HG03432 (cell line): ENCODE measurements at regions not wholly inside any gene's neighbourhood (a gene's known extent, or its start where the extent isn't known, plus 50 kb on each side); places are given as distances from the start of the nearest gene placed in this dataset.
"Not testable (repeated sequence)": the region's sequence is repeated elsewhere in the genome, so short reads cannot be mapped to it uniquely, and the experiment has no call there.

Experiments
- ATAC-seq: cut with Tn5 transposase; IDR thresholded peaks from one replicate; pipeline ENCODE4 v1.9.1; 2021; ENCODE audit warnings: mild to moderate bottlenecking, moderate library complexity; ENCODE audit not compliant: unreplicated experiment

DNA sequence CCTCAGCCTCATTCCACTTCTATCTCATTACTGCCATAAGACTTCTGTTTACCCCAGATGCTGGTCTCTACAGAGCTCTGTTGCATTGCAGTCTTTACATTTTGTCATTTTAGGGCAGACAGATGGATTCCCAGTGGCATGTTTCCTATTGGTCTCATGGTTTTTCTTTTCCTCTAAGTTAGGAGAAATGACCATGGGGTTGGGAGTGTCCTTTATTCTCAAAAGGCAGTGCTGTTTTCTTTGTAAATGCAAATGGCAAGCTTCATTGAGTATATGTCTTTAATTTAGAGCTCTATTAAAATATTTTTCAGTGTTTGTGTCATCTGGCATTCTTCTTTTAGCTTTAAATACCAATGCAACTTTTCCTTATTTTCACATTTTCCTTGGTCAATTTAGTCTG lies 57.0 kb downstream of the MSTN start:
- ATAC-seq: no peak

- ATAC-seq: no peak
Observed at GRCh38 chr2:189999661-190000060, 62.9 kb downstream of the MSTN start.

DNA sequence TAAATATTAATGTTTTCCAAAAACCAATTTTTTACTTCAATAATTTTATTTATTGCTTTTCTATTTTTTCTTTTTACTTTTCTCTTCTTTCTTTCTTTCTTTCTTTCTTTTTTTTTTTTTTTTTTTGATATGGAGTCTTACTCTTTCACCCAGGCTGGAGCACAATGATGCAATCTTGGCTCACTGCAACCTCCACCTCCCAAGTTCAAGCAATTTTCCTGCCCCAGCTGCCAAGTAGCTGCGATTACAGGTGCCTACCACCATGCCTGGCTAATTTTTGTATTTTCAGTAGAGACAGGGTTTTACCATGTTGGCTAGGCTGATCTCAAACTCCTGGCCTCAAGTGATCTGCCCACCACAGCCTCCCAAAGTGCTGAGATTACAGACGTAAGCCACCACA lies 63.9 kb downstream of the MSTN start:
- ATAC-seq: not testable (repeated sequence)

GRCh38 chr2:189997016-189997415 lies 65.5 kb downstream of the MSTN start:
- ATAC-seq: no peak

- ATAC-seq: no peak
Observed at GRCh38 chr2:189995679-189996078, 66.8 kb downstream of the MSTN start.

- ATAC-seq: no peak
Observed at GRCh38 chr2:189982780-189983394, 79.6 kb downstream of the MSTN start.

DNA sequence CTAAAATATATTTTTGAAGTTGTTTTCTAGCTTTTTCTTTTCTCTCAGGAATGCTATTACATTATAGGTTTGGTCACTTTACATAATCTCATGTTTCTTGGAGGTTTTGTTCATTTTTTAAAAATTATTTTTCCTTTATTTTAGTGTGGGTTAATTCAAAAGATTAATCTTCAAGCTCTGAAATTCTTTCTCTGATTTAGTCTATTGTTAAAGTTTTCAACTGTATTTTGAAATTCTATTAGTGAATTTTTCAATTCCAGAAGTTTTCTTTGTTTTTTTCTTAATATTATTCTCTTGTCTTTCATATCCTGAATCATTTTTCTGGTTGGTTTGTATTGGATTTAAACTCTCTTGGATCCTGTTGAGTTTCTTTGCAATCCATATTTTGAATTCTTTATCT lies 80.4 kb downstream of the MSTN start:
- ATAC-seq: no peak

DNA sequence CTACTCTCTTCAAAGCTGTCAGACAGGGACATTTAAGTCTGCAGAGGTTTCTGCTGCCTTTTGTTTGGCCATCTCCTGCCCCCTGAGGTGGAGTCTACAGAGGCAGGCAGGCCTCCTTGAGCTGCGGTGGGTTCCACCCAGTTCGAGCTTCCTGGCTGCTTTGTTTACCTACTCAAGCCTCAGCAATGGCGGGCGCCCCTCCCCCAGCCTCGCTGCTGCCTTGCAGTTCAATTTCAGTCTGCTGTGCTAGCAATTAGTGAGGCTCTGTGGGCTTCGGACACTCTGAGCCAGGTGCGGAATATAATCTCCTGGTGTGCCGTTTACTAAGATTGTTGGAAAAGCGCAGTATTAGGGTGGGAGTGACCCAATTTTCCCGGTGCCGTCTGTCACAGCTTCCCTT lies 86.0 kb downstream of the MSTN start:
- ATAC-seq: not testable (repeated sequence)

DNA sequence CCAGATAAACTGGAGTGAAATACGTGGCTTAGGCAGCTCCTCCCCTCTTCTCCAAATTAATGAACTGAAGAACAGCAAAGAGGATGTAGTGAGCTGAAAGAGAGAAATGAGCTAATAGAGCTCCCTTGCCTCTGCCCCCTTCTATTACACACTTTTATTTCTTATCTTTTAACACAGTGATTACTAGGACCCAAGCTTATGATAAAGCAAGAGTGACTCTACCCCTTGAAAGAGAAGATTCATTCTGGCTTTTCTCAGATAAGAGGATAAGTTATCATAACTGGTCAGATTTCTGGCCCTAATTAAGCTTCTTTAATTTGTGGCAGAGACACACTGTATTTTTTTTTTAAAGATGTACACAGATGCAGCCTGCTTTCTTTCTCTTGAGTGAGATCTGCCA lies 102.2 kb downstream of the MSTN start:
- no peak for ATAC-seq

GRCh38 chr2:189959450-189959849 lies 103.1 kb downstream of the MSTN start:
- ATAC-seq: no peak

DNA sequence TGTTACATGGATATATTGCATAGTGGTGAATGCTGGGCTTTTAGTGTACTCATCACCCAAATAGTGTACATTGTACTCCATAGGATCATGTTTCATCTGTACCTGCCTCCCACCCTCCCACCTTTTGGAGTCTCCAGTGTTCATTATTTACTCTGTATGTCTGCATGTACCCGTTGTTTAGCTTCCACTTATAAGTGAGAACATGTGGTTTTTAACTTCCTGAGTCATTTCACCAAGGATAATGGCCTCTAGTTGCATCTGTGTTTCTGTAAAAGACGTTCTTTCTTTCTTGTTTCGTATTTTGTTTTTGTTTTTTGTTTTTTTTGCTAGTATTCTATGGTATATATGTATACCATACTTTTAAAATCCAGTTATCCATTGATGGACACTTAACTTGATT lies 107.5 kb downstream of the MSTN start:
- ATAC-seq: peak; percentile 49

DNA sequence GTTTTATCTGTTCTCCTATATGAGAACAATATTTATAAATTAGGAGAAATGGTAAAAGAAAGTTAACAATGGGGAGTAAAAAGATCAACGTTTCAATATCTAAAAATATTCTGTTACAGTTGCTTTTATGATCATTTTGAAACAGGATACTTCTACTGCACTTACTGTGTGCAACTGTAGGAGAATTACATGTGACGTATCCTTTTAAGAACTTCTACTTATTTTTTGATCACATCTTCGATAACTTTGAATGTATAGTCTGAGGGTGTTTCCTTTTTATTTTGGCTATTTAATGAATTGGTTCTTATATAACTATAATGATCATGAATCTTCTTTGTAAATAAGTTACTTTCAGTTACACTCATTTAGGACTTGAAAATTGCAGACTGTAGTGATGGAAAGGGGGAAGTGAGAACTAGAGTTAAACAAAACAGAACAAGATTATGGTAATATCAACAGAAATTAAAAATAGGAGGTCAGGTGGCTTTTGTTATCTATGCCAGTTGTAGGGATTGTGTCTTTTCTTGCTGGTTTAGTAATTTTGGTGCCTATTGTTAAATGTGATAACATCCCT lies 109.9 kb downstream of the MSTN start:
- peak; percentile 91 for ATAC-seq

DNA sequence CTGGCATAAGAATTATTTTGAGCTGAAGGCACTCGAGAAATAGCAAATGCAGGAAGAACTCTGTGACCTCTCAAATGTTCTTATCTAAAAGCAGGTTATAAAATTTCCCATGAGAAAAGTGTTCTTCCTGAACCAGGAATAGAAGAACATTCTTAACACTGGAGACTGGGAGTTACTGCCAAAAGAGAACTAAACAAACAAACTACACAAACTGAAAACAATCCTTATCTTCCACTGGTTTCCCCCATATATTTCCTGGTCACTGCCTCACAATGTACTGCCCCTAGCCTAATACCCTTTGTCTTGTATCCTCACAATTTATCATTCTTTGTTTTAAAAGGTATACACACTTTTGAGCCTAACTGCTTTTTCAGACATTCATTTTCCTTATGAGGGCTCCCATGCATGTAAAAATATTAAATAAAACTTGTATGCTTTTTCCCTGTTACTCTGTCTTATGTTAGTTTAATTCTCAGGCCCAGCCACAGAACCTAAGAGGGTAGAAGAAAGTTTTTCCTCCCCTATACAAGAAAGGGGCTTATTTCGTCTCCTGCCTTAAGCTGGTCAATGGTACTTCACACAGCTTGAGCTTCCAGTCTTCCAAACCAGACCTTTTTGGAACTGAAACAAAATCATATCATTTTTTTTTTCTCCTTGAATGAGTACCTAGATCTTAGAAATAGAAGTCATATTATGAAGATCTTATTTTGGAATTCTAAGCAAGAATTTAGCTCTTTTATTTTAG lies 110.6 kb downstream of the MSTN start:
- peak; percentile 41 for ATAC-seq

- no peak for ATAC-seq
Observed at GRCh38 chr2:189943009-189943408, 119.5 kb downstream of the MSTN start.

DNA sequence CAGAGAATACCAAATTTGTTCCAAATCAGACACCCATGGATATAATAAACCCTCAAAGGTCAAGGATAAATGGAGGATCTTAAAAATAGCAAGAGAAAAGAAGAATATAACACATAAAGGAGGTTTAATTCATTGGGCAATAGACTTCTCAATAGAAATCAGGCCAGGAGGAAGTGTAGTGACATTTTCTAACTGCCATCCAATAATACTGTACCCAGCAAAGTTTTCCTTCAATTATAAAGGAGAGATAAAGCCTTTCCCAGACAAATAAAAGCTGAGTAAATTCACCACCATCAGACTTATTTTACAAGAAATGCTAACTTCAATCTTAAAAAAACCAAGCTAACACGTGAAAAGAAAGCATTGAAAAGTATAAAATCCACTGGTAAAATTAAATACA lies 121.6 kb downstream of the MSTN start:
- ATAC-seq: no peak

- no peak for ATAC-seq
Observed at GRCh38 chr2:189937691-189938090, 124.8 kb downstream of the MSTN start.

DNA sequence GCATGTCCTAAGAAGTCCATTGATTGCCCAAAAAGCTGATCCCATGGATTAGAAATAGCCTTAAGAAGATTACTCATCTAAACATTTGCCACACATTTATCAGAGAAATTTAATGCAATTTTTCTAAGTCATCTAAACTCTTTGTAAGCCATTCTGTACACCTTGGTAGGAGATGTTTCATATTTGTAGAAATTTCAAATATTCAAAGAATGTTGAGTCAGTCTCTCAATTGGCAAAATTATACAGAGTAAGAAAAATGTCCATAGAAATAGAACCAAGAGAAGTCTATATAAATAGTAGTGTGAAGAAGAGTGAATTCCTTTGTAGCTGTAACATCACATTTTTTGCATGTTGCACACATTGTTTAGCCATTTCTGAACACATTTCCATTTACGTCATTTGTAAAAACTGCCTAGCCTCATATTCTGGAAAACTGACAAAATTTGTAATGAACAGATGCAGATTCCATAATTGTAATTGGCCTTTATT lies 128.6 kb downstream of the MSTN start:
- no peak for ATAC-seq

DNA sequence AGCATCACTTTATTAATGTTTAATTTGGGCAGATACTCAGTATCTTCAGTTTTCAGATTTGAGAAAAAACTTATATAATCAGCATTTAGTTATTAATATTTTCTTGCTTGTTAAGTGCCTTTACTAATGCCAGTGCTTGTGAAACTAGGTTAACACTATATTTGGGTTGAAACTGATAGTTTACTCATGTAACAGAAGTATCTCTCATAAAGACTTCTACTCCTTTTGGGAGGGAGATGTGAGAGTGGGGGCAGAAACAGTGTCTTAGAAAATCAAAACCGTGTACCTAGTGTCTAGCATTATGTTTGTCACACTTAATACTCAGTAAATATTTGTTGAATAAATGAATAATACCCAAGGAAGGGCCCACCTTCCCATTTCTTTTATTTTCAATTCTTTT lies 129.5 kb downstream of the MSTN start:
- peak; percentile 97 for ATAC-seq

DNA sequence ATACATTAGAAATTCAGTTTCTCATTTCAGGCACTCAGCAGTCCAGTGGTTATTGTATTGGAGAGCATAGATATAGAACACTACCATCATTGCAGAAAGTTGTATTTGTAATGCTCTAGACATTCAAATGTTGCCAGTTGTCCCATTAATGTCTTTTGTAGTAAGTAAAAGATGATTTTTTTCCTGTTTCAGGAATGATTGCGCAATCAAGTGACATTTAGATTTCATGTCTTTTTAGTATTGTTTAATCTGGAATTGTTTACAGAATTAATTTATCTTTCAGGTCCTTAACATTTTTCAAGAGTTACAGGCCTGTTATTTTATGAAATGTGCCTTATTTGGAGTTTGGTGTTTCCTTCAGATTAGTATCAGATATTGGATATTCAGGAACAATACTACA lies 134.7 kb downstream of the MSTN start:
- no peak for ATAC-seq
